ENCODE measurements at regions not wholly inside any gene's neighbourhood (a gene's known extent, or its start where the extent isn't known, plus 50 kb on each side); places are given as distances from the start of the nearest gene placed in this dataset.

DNA sequence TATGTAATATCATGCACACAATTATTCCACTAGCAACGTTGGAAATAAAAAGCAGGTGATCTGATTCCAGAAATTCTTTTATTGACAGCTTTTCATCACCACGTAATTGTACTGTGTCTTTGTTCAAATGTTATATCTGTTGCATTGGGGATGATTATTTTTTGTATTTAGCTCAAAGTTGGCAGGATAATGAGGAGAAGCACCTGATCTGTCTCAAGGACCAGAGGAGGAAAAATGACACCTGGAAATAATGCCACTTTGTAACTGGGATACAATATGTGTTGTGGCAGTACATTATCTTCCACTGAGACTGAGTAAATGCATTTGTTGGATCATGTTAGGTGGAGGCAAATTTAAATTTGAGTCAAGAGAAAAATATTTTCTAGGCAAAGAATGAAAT is 1298.8 kb upstream of the CDH6 start:
- TF ChIP-seq EZH2phosphoT487 (IDR thresholded peaks at IDR 0.05; ENCODE audit: low read depth): no peak
- TF ChIP-seq, protein P1, sequence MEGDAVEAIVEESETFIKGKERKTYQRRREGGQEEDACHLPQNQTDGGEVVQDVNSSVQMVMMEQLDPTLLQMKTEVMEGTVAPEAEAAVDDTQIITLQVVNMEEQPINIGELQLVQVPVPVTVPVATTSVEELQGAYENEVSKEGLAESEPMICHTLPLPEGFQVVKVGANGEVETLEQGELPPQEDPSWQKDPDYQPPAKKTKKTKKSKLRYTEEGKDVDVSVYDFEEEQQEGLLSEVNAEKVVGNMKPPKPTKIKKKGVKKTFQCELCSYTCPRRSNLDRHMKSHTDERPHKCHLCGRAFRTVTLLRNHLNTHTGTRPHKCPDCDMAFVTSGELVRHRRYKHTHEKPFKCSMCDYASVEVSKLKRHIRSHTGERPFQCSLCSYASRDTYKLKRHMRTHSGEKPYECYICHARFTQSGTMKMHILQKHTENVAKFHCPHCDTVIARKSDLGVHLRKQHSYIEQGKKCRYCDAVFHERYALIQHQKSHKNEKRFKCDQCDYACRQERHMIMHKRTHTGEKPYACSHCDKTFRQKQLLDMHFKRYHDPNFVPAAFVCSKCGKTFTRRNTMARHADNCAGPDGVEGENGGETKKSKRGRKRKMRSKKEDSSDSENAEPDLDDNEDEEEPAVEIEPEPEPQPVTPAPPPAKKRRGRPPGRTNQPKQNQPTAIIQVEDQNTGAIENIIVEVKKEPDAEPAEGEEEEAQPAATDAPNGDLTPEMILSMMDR (IDR thresholded peaks at IDR 0.05; ENCODE audit: low read depth, low read length): no peak
- no peak overlapping the region for H3K27ac ChIP-seq (ENCODE audit: low read length)
- H3K4me3 ChIP-seq (ENCODE audit: low read length): no peak overlapping the region
- H3K36me3 ChIP-seq (replicated peaks; ENCODE audit: low read depth, low read length): no peaks in the 10 kb centered on the region
- H4K20me1 ChIP-seq (ENCODE audit: insufficient read depth, low read length): no peaks in the 10 kb centered on the region
- no peak overlapping the region for H2AFZ ChIP-seq (ENCODE audit: low read depth, low read length)
- no peak overlapping the region for H3K9ac ChIP-seq (ENCODE audit: low read length)
- H3K27me3 ChIP-seq (ENCODE audit: low read depth, low read length): no peaks in the 10 kb centered on the region
- H3K4me1 ChIP-seq (ENCODE audit: low read length): peaks cover 7% of the 10 kb centered on the region
- no peak overlapping the region for H3K4me2 ChIP-seq (ENCODE audit: low read length)
- H3K79me2 ChIP-seq (ENCODE audit: low read length): no peaks in the 10 kb centered on the region
- H3K9me3 ChIP-seq (ENCODE audit: insufficient read depth, low read length): no peaks in the 10 kb centered on the region

DNA sequence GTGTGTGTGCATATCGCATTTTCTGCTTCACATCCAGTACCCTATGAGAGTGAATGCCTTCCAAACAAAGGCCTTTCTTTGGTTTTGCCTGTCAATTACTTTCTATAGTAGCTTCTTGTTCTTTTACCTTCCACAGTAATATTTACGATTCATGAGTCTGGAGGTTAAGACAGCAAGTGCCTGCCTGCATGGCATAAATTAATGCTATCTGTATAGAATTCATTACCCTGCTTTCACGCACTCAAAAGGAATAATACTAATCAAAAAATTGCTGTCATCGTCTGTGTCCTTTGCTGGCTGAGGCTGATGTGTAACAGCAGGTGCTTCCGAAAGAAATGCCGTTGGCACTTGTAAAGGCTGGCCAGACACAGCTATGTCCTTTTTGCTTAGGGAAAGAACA is 1304.4 kb upstream of the CDH6 start:
- Histone ChIP-seq H3K4me2 (ENCODE audit: low read length) (no peak overlapping the region), H3K4me1 (ENCODE audit: low read length) (no peaks in the 10 kb centered on the region), H4K20me1 (ENCODE audit: insufficient read depth, low read length) (no peaks in the 10 kb centered on the region)

DNA sequence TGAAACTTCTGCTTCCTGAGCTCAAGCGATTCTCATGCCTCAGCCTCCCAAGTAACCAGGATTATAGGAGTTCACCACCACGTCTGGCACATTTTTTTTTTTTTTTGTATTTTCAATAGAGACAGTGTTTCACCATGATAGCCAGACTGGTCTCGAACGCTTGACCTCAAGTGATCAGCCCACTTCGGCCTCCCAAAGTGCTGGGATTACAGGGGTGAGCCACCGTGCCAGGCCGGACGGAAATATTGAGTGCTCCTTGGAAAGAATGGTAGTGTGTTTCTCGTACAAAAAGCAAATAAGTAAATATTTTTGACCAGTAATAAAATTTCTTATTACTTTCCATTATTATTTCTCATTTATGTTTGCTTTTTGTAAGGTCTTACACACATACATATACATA is 1307.9 kb upstream of the CDH6 start:
- Histone ChIP-seq H3K27ac (ENCODE audit: low read length) (no peak overlapping the region), H3K27me3 (ENCODE audit: low read depth, low read length) (no peaks in the 10 kb centered on the region), H3K4me2 (ENCODE audit: low read length) (no peak overlapping the region), H3K36me3 (replicated peaks; ENCODE audit: low read depth, low read length) (no peaks in the 10 kb centered on the region), H3K4me3 (ENCODE audit: low read length) (no peak overlapping the region), H3K9me3 (ENCODE audit: insufficient read depth, low read length) (no peaks in the 10 kb centered on the region), H4K20me1 (ENCODE audit: insufficient read depth, low read length) (no peaks in the 10 kb centered on the region), H3K79me2 (ENCODE audit: low read length) (no peaks in the 10 kb centered on the region), H3K4me1 (ENCODE audit: low read length) (no peaks in the 10 kb centered on the region), H2AFZ (ENCODE audit: low read depth, low read length) (no peak overlapping the region), H3K9ac (ENCODE audit: low read length) (no peak overlapping the region)
- TF ChIP-seq EZH2phosphoT487 (IDR thresholded peaks at IDR 0.05; ENCODE audit: low read depth): no peak
- TF ChIP-seq, protein P1 (IDR thresholded peaks at IDR 0.05; ENCODE audit: low read depth, low read length): no peak

More for the DNA sequence above, 1304.4 kb upstream of the CDH6 start:
- Histone ChIP-seq H3K9ac (ENCODE audit: low read length) (no peak overlapping the region), H3K4me3 (ENCODE audit: low read length) (no peak overlapping the region), H3K79me2 (ENCODE audit: low read length) (no peaks in the 10 kb centered on the region), H3K27me3 (ENCODE audit: low read depth, low read length) (no peaks in the 10 kb centered on the region), H3K36me3 (replicated peaks; ENCODE audit: low read depth, low read length) (no peaks in the 10 kb centered on the region), H2AFZ (ENCODE audit: low read depth, low read length) (no peak overlapping the region), H3K9me3 (ENCODE audit: insufficient read depth, low read length) (no peaks in the 10 kb centered on the region), H3K27ac (ENCODE audit: low read length) (no peak overlapping the region)
- TF ChIP-seq EZH2phosphoT487 (IDR thresholded peaks at IDR 0.05; ENCODE audit: low read depth): no peak
- TF ChIP-seq, protein P1 (IDR thresholded peaks at IDR 0.05; ENCODE audit: low read depth, low read length): no peak

DNA sequence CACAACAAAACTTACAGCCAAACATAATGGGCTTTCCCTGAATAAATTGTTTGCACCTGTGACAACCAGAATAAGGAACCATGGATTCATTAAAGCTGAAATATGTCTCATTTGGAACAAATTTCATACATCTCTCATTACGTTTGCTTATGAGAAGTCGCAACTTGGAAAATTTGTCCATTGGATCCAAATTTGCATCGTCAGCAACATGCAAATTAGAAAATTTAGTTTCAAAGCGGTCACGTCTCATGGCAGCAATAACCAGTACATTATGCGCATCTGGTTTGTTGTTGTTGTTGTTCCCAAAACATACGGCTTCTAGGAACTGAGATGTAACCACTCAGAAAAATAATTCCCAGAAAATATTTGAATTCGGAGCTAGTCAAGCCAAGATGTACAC is 1311.5 kb upstream of the CDH6 start:
- no peak overlapping the region for H2AFZ ChIP-seq (ENCODE audit: low read depth, low read length)
- no peak overlapping the region for H3K4me3 ChIP-seq (ENCODE audit: low read length)
- H3K4me2 ChIP-seq (ENCODE audit: low read length): no peak overlapping the region
- H3K79me2 ChIP-seq (ENCODE audit: low read length): no peaks in the 10 kb centered on the region
- H4K20me1 ChIP-seq (ENCODE audit: insufficient read depth, low read length): no peaks in the 10 kb centered on the region
- H3K9ac ChIP-seq (ENCODE audit: low read length): no peak overlapping the region
- no peaks in the 10 kb centered on the region for H3K9me3 ChIP-seq (ENCODE audit: insufficient read depth, low read length)
- H3K4me1 ChIP-seq (ENCODE audit: low read length): no peaks in the 10 kb centered on the region
- H3K27ac ChIP-seq (ENCODE audit: low read length): no peak overlapping the region
- TF ChIP-seq EZH2phosphoT487 (IDR thresholded peaks at IDR 0.05; ENCODE audit: low read depth): no peak
- TF ChIP-seq, protein P1 (IDR thresholded peaks at IDR 0.05; ENCODE audit: low read depth, low read length): no peak
- no peaks in the 10 kb centered on the region for H3K36me3 ChIP-seq (replicated peaks; ENCODE audit: low read depth, low read length)
- H3K27me3 ChIP-seq (ENCODE audit: low read depth, low read length): no peaks in the 10 kb centered on the region

All from OCI-LY3 (cell line).